ENCODE measurements at regions not wholly inside any gene's neighbourhood (a gene's known extent, or its start where the extent isn't known, plus 50 kb on each side); places are given as distances from the start of the nearest gene placed in this dataset.

DNA sequence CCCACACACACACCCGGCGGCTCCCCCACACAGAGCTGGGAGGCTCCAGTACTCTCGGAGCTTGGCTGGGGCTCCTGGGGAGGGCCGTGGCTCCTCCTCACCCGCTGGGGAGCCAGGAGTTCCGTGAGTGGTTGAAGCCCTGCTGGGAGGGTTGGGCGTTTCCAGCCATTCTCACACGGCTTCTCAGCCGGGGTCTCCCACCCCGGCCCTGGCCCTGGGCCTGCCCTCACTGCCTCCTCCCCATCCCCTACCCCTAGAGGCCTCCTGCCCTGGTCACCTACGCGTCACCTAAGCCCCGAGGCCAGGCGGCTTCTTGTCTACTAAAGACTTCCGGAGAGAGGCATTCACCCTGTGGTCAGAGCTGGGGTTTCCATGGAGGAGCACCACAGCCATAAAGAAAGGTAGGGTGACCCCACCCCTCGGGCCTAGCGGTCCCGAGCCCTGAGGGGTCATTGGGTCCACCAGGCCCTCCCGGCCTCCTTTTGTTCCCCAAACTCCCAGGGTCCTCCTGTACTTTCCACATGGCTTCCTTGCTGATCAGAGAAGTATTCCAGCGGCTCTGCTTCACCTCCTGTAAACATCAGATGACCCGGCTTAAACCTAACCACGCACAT is 99.3 kb downstream of the TTLL2 start (continued):
- TF ChIP-seq, protein P1, sequence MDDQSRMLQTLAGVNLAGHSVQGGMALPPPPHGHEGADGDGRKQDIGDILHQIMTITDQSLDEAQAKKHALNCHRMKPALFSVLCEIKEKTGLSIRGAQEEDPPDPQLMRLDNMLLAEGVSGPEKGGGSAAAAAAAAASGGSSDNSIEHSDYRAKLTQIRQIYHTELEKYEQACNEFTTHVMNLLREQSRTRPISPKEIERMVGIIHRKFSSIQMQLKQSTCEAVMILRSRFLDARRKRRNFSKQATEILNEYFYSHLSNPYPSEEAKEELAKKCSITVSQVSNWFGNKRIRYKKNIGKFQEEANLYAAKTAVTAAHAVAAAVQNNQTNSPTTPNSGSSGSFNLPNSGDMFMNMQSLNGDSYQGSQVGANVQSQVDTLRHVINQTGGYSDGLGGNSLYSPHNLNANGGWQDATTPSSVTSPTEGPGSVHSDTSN (CRISPR knock-in tag; IDR thresholded peaks at IDR 0.05; ENCODE audit: borderline replicate concordance) = no peak
- 0 out of 2 replicates have a peak, but pooled peaks have one; percentile 10 for TF ChIP-seq DPF2 (CRISPR knock-in tag; IDR thresholded peaks at IDR 0.05; ENCODE audit: borderline replicate concordance, low read depth)
- no peak for TF ChIP-seq CHD4 (IDR thresholded peaks at IDR 0.05; ENCODE audit: borderline replicate concordance, low read length)
- no peak for TF ChIP-seq KLF11 (CRISPR knock-in tag; IDR thresholded peaks at IDR 0.05)
- TF ChIP-seq XRCC5 (optimal IDR thresholded peaks at IDR 0.05; ENCODE audit: low read length) = peak; percentile 32
- no peak for TF ChIP-seq SP5 (CRISPR knock-in tag; IDR thresholded peaks at IDR 0.05; ENCODE audit: borderline replicate concordance, low read depth)
- TF ChIP-seq ZSCAN25 (CRISPR knock-in tag; IDR thresholded peaks at IDR 0.05) = no peak
- no peak for TF ChIP-seq ZNF850 (CRISPR knock-in tag; conservative IDR thresholded peaks at IDR 0.05)
- TF ChIP-seq ZNF652 (CRISPR knock-in tag; IDR thresholded peaks at IDR 0.05; ENCODE audit: borderline replicate concordance, low read depth) = no peak
- TF ChIP-seq TAF1 (CRISPR knock-in tag; IDR thresholded peaks at IDR 0.05) = peak; percentile 58
- TF ChIP-seq ARNTL (CRISPR knock-in tag; IDR thresholded peaks at IDR 0.05) = peak; percentile 66
- no peak for TF ChIP-seq ZNF766 (CRISPR knock-in tag; IDR thresholded peaks at IDR 0.05; ENCODE audit: borderline replicate concordance)
- peak; percentile 61; the same call in 1 of the 2 replicates for TF ChIP-seq ZGPAT (CRISPR knock-in tag; IDR thresholded peaks at IDR 0.05)
- TF ChIP-seq ZNF788 (CRISPR knock-in tag; IDR thresholded peaks at IDR 0.05; ENCODE audit: borderline replicate concordance) = peak; percentile 47; the same call in 1 of the 2 replicates
- no peak for TF ChIP-seq ZNF572 (CRISPR knock-in tag; IDR thresholded peaks at IDR 0.05)
- no peak for TF ChIP-seq NFIC (IDR thresholded peaks at IDR 0.05; ENCODE audit: low read length)
- TF ChIP-seq HNF1B (CRISPR knock-in tag; IDR thresholded peaks at IDR 0.05) = no peak
- TF ChIP-seq REPIN1 (CRISPR knock-in tag; IDR thresholded peaks at IDR 0.05; ENCODE audit: borderline replicate concordance, low read depth) = peak; percentile 66; the same call in 1 of the 2 replicates
- peak; percentile 43; the same call in 1 of the 2 replicates for TF ChIP-seq ZNF230 (CRISPR knock-in tag; IDR thresholded peaks at IDR 0.05)
- TF ChIP-seq, protein P2, sequence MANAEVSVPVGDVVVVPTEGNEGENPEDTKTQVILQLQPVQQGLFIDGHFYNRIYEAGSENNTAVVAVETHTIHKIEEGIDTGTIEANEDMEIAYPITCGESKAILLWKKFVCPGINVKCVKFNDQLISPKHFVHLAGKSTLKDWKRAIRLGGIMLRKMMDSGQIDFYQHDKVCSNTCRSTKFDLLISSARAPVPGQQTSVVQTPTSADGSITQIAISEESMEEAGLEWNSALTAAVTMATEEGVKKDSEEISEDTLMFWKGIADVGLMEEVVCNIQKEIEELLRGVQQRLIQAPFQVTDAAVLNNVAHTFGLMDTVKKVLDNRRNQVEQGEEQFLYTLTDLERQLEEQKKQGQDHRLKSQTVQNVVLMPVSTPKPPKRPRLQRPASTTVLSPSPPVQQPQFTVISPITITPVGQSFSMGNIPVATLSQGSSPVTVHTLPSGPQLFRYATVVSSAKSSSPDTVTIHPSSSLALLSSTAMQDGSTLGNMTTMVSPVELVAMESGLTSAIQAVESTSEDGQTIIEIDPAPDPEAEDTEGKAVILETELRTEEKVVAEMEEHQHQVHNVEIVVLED (CRISPR knock-in tag; IDR thresholded peaks at IDR 0.05; ENCODE audit: borderline replicate concordance) = no peak
- peak; percentile 51; the same call in 1 of the 2 replicates for TF ChIP-seq ZNF430 (CRISPR knock-in tag; IDR thresholded peaks at IDR 0.05)
- no peak for TF ChIP-seq E2F2 (CRISPR knock-in tag; IDR thresholded peaks at IDR 0.05; ENCODE audit: borderline replicate concordance)
- peak; percentile 85 for TF ChIP-seq ZNF709 (CRISPR knock-in tag; IDR thresholded peaks at IDR 0.05)
- no peak for TF ChIP-seq ZNF737 (CRISPR knock-in tag; IDR thresholded peaks at IDR 0.05; ENCODE audit: borderline replicate concordance)
